ENCODE measurements at regions not wholly inside any gene's neighbourhood (a gene's known extent, or its start where the extent isn't known, plus 50 kb on each side); places are given as distances from the start of the nearest gene placed in this dataset.

GRCh38 chr2:12971581-12972365 is 255.0 kb downstream of the TRIB2 start:
- Histone ChIP-seq H3K36me3 (ENCODE audit: low read depth) (no peaks in the 10 kb centered on the region), H3K27me3 (ENCODE audit: insufficient read depth, poor library complexity, severe bottlenecking) (no peaks in the 10 kb centered on the region), H3K4me1 (ENCODE audit: insufficient read depth, poor library complexity, severe bottlenecking) (peaks cover 15% of the 10 kb centered on the region), H3K9me3 (ENCODE audit: severe bottlenecking) (no peaks in the 10 kb centered on the region), H3K27ac (ENCODE audit: poor library complexity, severe bottlenecking) (peak overlapping the region; percentile 90), H3K4me3 (ENCODE audit: severe bottlenecking) (no peak overlapping the region)
- DNase-seq (ENCODE audit: low spot score) (no peak), ATAC-seq (ENCODE audit: low read depth) (no peak)
- TF ChIP-seq, protein P1, sequence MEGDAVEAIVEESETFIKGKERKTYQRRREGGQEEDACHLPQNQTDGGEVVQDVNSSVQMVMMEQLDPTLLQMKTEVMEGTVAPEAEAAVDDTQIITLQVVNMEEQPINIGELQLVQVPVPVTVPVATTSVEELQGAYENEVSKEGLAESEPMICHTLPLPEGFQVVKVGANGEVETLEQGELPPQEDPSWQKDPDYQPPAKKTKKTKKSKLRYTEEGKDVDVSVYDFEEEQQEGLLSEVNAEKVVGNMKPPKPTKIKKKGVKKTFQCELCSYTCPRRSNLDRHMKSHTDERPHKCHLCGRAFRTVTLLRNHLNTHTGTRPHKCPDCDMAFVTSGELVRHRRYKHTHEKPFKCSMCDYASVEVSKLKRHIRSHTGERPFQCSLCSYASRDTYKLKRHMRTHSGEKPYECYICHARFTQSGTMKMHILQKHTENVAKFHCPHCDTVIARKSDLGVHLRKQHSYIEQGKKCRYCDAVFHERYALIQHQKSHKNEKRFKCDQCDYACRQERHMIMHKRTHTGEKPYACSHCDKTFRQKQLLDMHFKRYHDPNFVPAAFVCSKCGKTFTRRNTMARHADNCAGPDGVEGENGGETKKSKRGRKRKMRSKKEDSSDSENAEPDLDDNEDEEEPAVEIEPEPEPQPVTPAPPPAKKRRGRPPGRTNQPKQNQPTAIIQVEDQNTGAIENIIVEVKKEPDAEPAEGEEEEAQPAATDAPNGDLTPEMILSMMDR (IDR thresholded peaks at IDR 0.05; ENCODE audit: poor library complexity, severe bottlenecking) = no peak

GRCh38 chr2:12978066-12978835 is 261.5 kb downstream of the TRIB2 start:
- Histone ChIP-seq H3K27me3 (ENCODE audit: insufficient read depth, poor library complexity, severe bottlenecking) (no peaks in the 10 kb centered on the region), H3K27ac (ENCODE audit: poor library complexity, severe bottlenecking) (no peak overlapping the region), H3K4me1 (ENCODE audit: insufficient read depth, poor library complexity, severe bottlenecking) (peaks cover 17% of the 10 kb centered on the region), H3K9me3 (ENCODE audit: severe bottlenecking) (no peaks in the 10 kb centered on the region), H3K4me3 (ENCODE audit: severe bottlenecking) (no peak overlapping the region), H3K36me3 (ENCODE audit: low read depth) (no peaks in the 10 kb centered on the region)
- TF ChIP-seq, protein P1 (IDR thresholded peaks at IDR 0.05; ENCODE audit: poor library complexity, severe bottlenecking) = no peak
- DNase-seq (ENCODE audit: low spot score) (no peak), ATAC-seq (ENCODE audit: low read depth) (no peak)

DNA sequence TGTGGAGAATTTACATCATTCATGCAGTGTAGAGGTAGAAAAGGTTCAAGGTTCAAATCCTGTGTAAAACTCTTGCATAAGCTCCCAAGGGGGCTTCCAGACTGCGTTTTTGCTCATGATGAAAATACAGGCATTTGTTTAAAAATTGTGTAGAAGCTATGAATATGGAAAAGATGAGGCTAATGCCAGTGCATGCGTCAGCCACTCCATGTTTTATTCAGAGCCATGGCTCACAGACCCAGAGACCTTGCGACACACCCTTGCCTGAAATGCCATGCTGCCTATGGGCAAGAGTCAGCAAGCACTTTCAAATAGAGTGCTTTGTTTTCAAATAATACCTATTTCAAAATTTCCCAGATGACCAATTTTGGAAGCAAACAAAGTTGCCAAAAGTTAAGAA is 262.3 kb downstream of the TRIB2 start:
- H3K4me3 ChIP-seq (ENCODE audit: severe bottlenecking) = no peak overlapping the region
- H3K9me3 ChIP-seq (ENCODE audit: severe bottlenecking) = no peaks in the 10 kb centered on the region
- no peak overlapping the region for H3K27ac ChIP-seq (ENCODE audit: poor library complexity, severe bottlenecking)
- no peaks in the 10 kb centered on the region for H3K36me3 ChIP-seq (ENCODE audit: low read depth)
- ATAC-seq (ENCODE audit: low read depth) (peak; percentile 75; the same call in 2 of the 3 replicates), DNase-seq (ENCODE audit: low spot score) (no peak)
- peaks cover 17% of the 10 kb centered on the region for H3K4me1 ChIP-seq (ENCODE audit: insufficient read depth, poor library complexity, severe bottlenecking)
- TF ChIP-seq, protein P1 (IDR thresholded peaks at IDR 0.05; ENCODE audit: poor library complexity, severe bottlenecking) = no peak
- H3K27me3 ChIP-seq (ENCODE audit: insufficient read depth, poor library complexity, severe bottlenecking) = no peaks in the 10 kb centered on the region

DNA sequence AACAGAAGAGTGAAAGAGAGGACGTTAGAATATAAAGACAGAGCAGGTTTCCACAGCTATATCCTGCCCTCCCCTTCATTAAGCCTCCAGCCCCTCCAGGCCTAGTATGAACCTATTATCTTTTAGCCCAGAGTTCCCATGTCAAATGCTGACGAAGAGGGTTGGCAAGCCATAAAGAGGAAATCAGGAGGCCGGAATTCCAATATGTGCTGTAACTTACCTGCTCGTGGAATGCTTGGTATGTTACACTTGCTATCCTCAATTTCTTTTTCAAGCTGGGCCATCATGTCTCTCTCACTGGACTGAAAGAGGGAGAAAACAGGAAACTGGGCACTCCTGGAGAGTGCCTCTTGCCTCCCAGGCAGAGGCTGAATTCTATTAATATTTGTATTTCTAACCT is 264.1 kb downstream of the TRIB2 start:
- DNase-seq (ENCODE audit: low spot score) (no peak), ATAC-seq (ENCODE audit: low read depth) (peak; percentile 68)
- Histone ChIP-seq H3K27ac (ENCODE audit: poor library complexity, severe bottlenecking) (peak overlapping the region; percentile 18), H3K36me3 (ENCODE audit: low read depth) (no peaks in the 10 kb centered on the region), H3K4me1 (ENCODE audit: insufficient read depth, poor library complexity, severe bottlenecking) (peaks cover 17% of the 10 kb centered on the region), H3K4me3 (ENCODE audit: severe bottlenecking) (no peak overlapping the region), H3K27me3 (ENCODE audit: insufficient read depth, poor library complexity, severe bottlenecking) (no peaks in the 10 kb centered on the region), H3K9me3 (ENCODE audit: severe bottlenecking) (no peaks in the 10 kb centered on the region)
- TF ChIP-seq, protein P1 (IDR thresholded peaks at IDR 0.05; ENCODE audit: poor library complexity, severe bottlenecking) = no peak

Data from RWPE2 (cell line).